ENCODE measurements at regions not wholly inside any gene's neighbourhood (a gene's known extent, or its start where the extent isn't known, plus 50 kb on each side); places are given as distances from the start of the nearest gene placed in this dataset.

DNA sequence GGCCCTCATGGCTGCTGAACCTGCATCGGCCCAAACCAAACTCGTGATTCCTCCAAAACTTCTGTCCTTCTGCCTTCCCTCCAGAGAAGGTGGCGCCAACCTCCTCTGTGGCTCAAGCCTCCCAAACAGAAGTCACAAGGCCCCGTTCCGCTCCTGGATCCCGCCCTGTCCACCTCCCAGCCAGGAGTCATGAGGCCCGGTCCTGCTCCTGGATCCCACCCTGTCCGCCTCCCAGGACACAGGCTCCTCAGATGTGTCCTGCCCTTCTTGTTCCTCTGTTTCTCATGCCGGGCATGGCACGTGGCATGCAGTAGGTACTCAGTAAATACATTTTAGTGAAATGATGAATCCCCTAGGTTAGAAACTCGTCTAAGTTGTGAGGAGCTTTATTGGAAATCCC, 94.2 kb upstream of the SFSWAP start:
- no peak for TF ChIP-seq CTCF (IDR thresholded peaks at IDR 0.05; ENCODE audit: insufficient read depth, low read length, poor library complexity, severe bottlenecking)
- no peak for DNase-seq (ENCODE audit: low read depth)
- H3K4me3 ChIP-seq (ENCODE audit: low read depth, low read length): no peak overlapping the region
- no peaks in the 10 kb centered on the region for H3K27me3 ChIP-seq (ENCODE audit: control insufficient read depth, insufficient read depth, low read length)
- H3K36me3 ChIP-seq (ENCODE audit: control insufficient read depth, insufficient read depth, low read length): no peaks in the 10 kb centered on the region

GRCh38 chr12:131617179-131617578, 93.7 kb upstream of the SFSWAP start:
- Histone ChIP-seq H3K27me3 (ENCODE audit: control insufficient read depth, insufficient read depth, low read length) (peaks cover 2% of the 10 kb centered on the region), H3K4me3 (ENCODE audit: low read depth, low read length) (no peak overlapping the region), H3K36me3 (ENCODE audit: control insufficient read depth, insufficient read depth, low read length) (no peaks in the 10 kb centered on the region)
- TF ChIP-seq CTCF (IDR thresholded peaks at IDR 0.05; ENCODE audit: insufficient read depth, low read length, poor library complexity, severe bottlenecking): no peak
- DNase-seq (ENCODE audit: low read depth): no peak

GRCh38 chr12:131617596-131618302, 93.1 kb upstream of the SFSWAP start:
- H3K36me3 ChIP-seq (ENCODE audit: control insufficient read depth, insufficient read depth, low read length): no peaks in the 10 kb centered on the region
- H3K27me3 ChIP-seq (ENCODE audit: control insufficient read depth, insufficient read depth, low read length): peaks cover 2% of the 10 kb centered on the region
- no peak for TF ChIP-seq CTCF (IDR thresholded peaks at IDR 0.05; ENCODE audit: insufficient read depth, low read length, poor library complexity, severe bottlenecking)
- no peak for DNase-seq (ENCODE audit: low read depth)
- H3K4me3 ChIP-seq (ENCODE audit: low read depth, low read length): no peak overlapping the region

DNA sequence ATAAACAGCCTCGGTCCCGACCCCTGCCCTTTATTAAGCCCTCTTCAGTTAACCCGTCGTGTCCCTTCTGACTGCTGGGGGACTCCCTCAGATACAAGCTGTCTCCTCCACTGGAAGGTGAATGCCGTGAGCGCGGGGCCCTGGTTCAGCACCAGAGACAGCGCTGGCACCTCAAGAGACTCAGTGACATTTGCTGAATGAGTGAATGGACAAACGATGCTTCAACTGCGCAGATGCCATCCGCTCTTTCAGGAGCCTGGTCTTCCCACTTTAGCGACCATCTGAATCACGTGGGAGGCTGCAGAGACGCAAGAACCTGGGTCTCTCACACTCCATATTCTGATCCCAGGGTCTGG, 92.6 kb upstream of the SFSWAP start:
- no peaks in the 10 kb centered on the region for H3K36me3 ChIP-seq (ENCODE audit: control insufficient read depth, insufficient read depth, low read length)
- DNase-seq (ENCODE audit: low read depth): no peak
- H3K27me3 ChIP-seq (ENCODE audit: control insufficient read depth, insufficient read depth, low read length): peaks cover 2% of the 10 kb centered on the region
- no peak overlapping the region for H3K4me3 ChIP-seq (ENCODE audit: low read depth, low read length)
- no peak for TF ChIP-seq CTCF (IDR thresholded peaks at IDR 0.05; ENCODE audit: insufficient read depth, low read length, poor library complexity, severe bottlenecking)

DNA sequence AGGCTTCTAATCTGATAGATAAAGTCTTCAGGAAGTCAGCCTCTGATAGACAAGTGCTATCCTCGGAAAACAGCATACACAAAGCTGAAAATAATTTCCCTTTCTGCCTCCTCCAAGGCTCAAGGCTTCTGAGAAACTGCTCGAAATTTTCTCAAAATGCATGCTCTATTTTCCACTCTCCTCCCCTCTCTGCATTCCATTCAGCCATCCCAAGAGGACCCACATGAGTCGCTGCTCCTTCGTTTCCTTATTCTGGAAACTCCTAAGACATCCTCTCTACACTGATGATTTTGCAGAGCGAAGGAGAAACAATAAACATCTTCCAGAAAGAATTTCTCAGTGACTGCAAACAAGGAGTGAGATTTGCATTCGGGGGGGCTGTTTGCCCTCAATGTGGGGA, 92.2 kb upstream of the SFSWAP start:
- TF ChIP-seq CTCF (IDR thresholded peaks at IDR 0.05; ENCODE audit: insufficient read depth, low read length, poor library complexity, severe bottlenecking): no peak
- H3K4me3 ChIP-seq (ENCODE audit: low read depth, low read length): no peak overlapping the region
- DNase-seq (ENCODE audit: low read depth): no peak
- H3K36me3 ChIP-seq (ENCODE audit: control insufficient read depth, insufficient read depth, low read length): no peaks in the 10 kb centered on the region
- peaks cover 2% of the 10 kb centered on the region for H3K27me3 ChIP-seq (ENCODE audit: control insufficient read depth, insufficient read depth, low read length)

DNA sequence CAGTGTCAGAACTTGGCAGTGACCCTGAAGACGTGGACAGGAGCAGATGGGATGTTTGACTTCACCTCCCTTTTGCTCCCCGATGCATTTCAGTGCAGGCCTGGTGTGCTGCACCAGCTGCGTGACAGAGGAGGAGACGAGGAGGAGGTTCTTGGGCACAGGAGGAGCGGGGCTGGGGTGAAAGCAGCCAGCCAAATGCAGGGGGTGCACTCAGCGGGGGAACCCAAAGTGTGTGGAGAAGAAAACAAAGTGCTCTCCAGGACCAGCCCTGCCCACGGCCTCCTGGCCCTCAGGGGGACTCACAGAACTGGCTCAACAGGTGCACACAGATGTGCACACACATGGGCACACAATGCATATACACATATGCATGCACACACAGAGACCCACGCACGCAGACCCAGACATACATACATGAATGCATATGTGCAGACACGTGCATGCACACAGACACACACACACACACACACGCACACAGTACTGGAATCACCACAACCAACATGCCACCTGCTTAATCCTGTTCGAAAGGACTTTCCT, 91.7 kb upstream of the SFSWAP start:
- no peak for TF ChIP-seq CTCF (IDR thresholded peaks at IDR 0.05; ENCODE audit: insufficient read depth, low read length, poor library complexity, severe bottlenecking)
- H3K36me3 ChIP-seq (ENCODE audit: control insufficient read depth, insufficient read depth, low read length): no peaks in the 10 kb centered on the region
- DNase-seq (ENCODE audit: low read depth): no peak
- H3K27me3 ChIP-seq (ENCODE audit: control insufficient read depth, insufficient read depth, low read length): peaks cover 2% of the 10 kb centered on the region
- no peak overlapping the region for H3K4me3 ChIP-seq (ENCODE audit: low read depth, low read length)
